Stimulated activated CD4-positive, alpha-beta T cell treated with anti-CD3 and anti-CD28 coated beads, Interleukin-1b, Interleukin-23, amount 100 ng/mL, for 4 hours (primary cell): ENCODE measurements at regions not wholly inside any gene's neighbourhood (a gene's known extent, or its start where the extent isn't known, plus 50 kb on each side); places are given as distances from the start of the nearest gene placed in this dataset.

Source experiments
- DNase-seq, 2 donors: peaks; one replicate each; pipeline ENCODE4 v3.0.0-alpha.2; 2020; ENCODE audit warnings: low read depth in 2 of 2

- DNase-seq = no peak
Observed at GRCh38 chr11:129324533-129325175, 51.0 kb upstream of the BARX2 start.

- no peak for DNase-seq
Observed at GRCh38 chr11:129323896-129324502, 51.6 kb upstream of the BARX2 start.

- DNase-seq = no peak
Observed at GRCh38 chr11:129322941-129323340, 52.7 kb upstream of the BARX2 start.

GRCh38 chr11:129321076-129321475 is 54.6 kb upstream of the BARX2 start:
- no peak for DNase-seq

- DNase-seq = no peak
Observed at GRCh38 chr11:129320494-129320893, 55.2 kb upstream of the BARX2 start.

- no peak for DNase-seq
Observed at GRCh38 chr11:129319751-129320150, 55.9 kb upstream of the BARX2 start.

GRCh38 chr11:129319201-129319600 is 56.4 kb upstream of the BARX2 start:
- no peak for DNase-seq

GRCh38 chr11:129317571-129317970 is 58.1 kb upstream of the BARX2 start:
- DNase-seq = no peak

- DNase-seq = no peak
Observed at GRCh38 chr11:129316781-129317180, 58.9 kb upstream of the BARX2 start.

GRCh38 chr11:129315781-129316579 is 59.7 kb upstream of the BARX2 start:
- DNase-seq = no peak

GRCh38 chr11:129314371-129314770 is 61.3 kb upstream of the BARX2 start:
- no peak for DNase-seq

GRCh38 chr11:129313541-129314297 is 61.9 kb upstream of the BARX2 start:
- no peak for DNase-seq

GRCh38 chr11:129312730-129313503 is 62.7 kb upstream of the BARX2 start:
- DNase-seq = no peak

- no peak for DNase-seq
Observed at GRCh38 chr11:129308241-129308865, 67.3 kb upstream of the BARX2 start.

GRCh38 chr11:129307162-129307561 is 68.5 kb upstream of the BARX2 start:
- no peak for DNase-seq

GRCh38 chr11:129302386-129303101 is 73.1 kb upstream of the BARX2 start:
- no peak for DNase-seq

- DNase-seq = no peak
Observed at GRCh38 chr11:129300099-129300498, 75.5 kb upstream of the BARX2 start.

- no peak for DNase-seq
Observed at GRCh38 chr11:129298988-129299387, 76.7 kb upstream of the BARX2 start.

GRCh38 chr11:129295746-129296145 is 79.9 kb upstream of the BARX2 start:
- DNase-seq = no peak

- DNase-seq = no peak
Observed at GRCh38 chr11:129292771-129293170, 82.9 kb upstream of the BARX2 start.
